HEK293T (cell line): ENCODE measurements at regions not wholly inside any gene's neighbourhood (a gene's known extent, or its start where the extent isn't known, plus 50 kb on each side); places are given as distances from the start of the nearest gene placed in this dataset.

ENCODE experiments used
- ARNT ChIP-seq: fragments of 450-650 bp; IDR thresholded peaks from 2 replicates; pipeline ENCODE4 v1.6.1; 2017; ENCODE audit warnings: mild to moderate bottlenecking
- BHLHE40 ChIP-seq: fragments of 450-650 bp; IDR thresholded peaks from 2 replicates; pipeline ENCODE4 v1.6.1; 2016; ENCODE audit warnings: mild to moderate bottlenecking, moderate library complexity, borderline replicate concordance
- CTBP1 ChIP-seq: fragments of 450-650 bp; IDR thresholded peaks from 2 replicates; pipeline ENCODE4 v1.6.1; 2016; ENCODE audit warnings: borderline replicate concordance
- ELF4 ChIP-seq: fragments of 450-650 bp; IDR thresholded peaks from 2 replicates; pipeline ENCODE4 v1.6.1; 2017; ENCODE audit warnings: antibody characterized with exemption
- FOXA1 ChIP-seq: fragments of 450-650 bp; IDR thresholded peaks from 2 replicates; pipeline ENCODE4 v1.6.1; 2016; ENCODE audit warnings: mild to moderate bottlenecking
- FOXK2 ChIP-seq: fragments of 450-650 bp; IDR thresholded peaks from 2 replicates; pipeline ENCODE4 v1.6.1; 2016; ENCODE audit warnings: mild to moderate bottlenecking
- FOXM1 ChIP-seq: fragments of 450-650 bp; IDR thresholded peaks from 2 replicates; pipeline ENCODE4 v1.6.1; 2017; ENCODE audit warnings: mild to moderate bottlenecking, borderline replicate concordance
- HDGF ChIP-seq: fragments of 450-650 bp; IDR thresholded peaks from 2 replicates; pipeline ENCODE4 v1.6.1; 2017; ENCODE audit warnings: antibody characterized with exemption, borderline replicate concordance
- LEF1 ChIP-seq: fragments of 450-650 bp; IDR thresholded peaks from 2 replicates; pipeline ENCODE4 v1.6.1; 2017; ENCODE audit warnings: mild to moderate bottlenecking, borderline replicate concordance
- NFRKB ChIP-seq: fragments of 450-650 bp; IDR thresholded peaks from 2 replicates; pipeline ENCODE4 v1.6.1; 2016; ENCODE audit warnings: mild to moderate bottlenecking, moderate library complexity
- SP1 ChIP-seq: fragments of 450-650 bp; IDR thresholded peaks from 2 replicates; pipeline ENCODE4 v1.6.1; 2017
- TARDBP ChIP-seq: fragments of 450-650 bp; IDR thresholded peaks from 2 replicates; pipeline ENCODE4 v1.6.1; 2016
- ZNF384 ChIP-seq: fragments of 450-650 bp; IDR thresholded peaks from 2 replicates; pipeline ENCODE4 v1.6.1; 2016

DNA sequence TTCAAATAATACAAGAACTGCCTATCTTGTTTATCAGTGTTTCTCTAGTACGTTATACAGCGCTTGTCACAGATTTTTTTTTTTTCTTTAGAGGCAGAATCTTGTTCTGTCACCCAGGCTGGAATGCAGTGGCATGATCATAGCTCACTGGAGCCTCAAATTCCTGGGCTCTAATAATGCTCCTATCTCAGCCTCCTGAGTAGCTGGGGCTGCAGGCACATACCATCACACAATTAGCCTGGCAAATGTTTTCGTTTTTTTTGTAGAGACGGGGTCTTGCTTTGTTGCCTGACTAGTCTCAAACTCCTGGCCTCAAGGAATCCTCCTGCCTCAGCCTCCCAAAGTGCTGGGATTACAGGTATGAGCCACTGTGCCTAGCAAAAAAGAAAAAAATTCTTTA lies 66.0 kb upstream of the FREM2 start:
- TF ChIP-seq ELF4, result no peak
- no peak for TF ChIP-seq FOXA1
- no peak for TF ChIP-seq SP1
- no peak for TF ChIP-seq FOXK2
- TF ChIP-seq FOXM1, result no peak
- no peak for TF ChIP-seq BHLHE40
- TF ChIP-seq HDGF, result no peak
- TF ChIP-seq ARNT, result no peak
- no peak for TF ChIP-seq TARDBP
- no peak for TF ChIP-seq CTBP1
- TF ChIP-seq ZNF384, result no peak
- no peak for TF ChIP-seq LEF1
- no peak for TF ChIP-seq NFRKB
